IPS DF 19.7 (cell line): ENCODE measurements at regions not wholly inside any gene's neighbourhood (a gene's known extent, or its start where the extent isn't known, plus 50 kb on each side); places are given as distances from the start of the nearest gene placed in this dataset.
"Not testable (repeated sequence)": the region's sequence is repeated elsewhere in the genome, so short reads cannot be mapped to it uniquely, and the experiment has no call there.

Experiments used
- DNase-seq: peaks from one replicate; pipeline ENCODE4 v3.0.0-alpha.2; 2013; ENCODE audit warnings: low read depth, low spot score

DNA sequence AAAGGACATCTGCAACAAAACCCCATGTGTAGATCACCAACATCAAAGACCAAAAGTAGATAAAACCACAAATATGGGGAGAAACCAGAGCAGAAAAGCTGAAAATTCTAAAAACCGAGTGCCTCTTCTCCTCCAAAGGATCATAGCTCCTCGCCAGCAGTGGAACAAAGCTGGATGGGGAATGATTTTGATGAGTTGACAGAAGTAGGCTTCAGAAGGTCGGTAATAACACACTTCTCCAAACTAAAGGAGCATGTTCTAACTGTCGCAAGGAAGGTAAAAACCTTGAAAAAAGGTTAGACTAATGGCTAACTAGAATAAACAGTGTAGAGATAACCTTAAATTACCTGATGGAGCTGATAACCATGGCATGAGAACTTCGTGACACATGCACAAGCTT is 109.9 kb upstream of the SYNCRIP start:
- DNase-seq = no peak

DNA sequence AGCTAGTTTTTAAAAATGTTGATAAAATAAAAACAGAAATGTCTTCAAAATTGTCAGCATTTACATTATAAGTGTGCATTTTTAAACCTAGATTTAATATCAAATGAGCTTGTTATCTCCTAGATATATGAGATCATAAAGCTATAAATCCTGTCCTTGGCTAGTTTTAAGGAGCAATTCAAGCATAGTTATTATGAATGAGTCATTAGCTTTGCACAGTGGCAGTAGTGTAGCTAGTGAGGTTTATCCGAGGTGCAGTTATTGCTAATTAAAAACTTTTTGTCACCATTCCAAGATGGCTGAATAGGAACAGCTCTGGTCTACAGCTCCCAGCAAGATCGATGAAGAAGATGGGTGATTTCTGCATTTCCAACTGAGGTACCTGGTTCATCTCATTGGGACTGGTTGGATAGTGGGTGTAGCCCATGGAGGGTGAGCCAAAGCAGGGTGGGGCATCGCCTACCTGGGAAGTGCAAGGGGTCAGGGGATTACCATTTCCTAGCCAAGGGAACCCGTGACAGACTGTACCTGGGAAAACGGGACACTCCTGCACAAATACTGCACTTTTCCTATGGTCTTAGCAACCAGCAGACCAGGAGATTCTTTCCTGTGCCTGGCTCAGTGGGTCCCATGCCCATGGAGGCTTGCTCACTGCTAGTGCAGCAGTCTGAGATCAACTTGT is 108.8 kb upstream of the SYNCRIP start:
- no peak for DNase-seq

DNA sequence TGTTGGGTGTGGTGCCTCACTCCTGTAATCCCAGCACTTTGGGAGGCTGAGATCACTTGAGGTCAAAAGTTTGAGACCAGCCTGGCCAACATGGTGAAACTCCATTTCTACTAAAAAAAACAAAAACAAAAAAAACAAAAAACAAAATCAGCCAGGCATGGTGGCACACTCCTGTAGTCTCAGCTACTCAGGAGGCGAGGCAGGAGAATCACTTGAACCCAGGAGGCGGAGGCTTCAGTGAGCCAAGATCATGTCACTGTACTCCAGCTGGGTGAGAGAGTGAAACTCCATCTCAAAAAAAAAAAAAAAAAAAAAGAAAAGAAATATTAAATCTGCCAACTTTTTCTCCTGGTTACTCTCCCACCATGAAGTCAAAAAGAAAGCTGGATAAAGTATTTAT is 107.5 kb upstream of the SYNCRIP start:
- not testable (repeated sequence) for DNase-seq

DNA sequence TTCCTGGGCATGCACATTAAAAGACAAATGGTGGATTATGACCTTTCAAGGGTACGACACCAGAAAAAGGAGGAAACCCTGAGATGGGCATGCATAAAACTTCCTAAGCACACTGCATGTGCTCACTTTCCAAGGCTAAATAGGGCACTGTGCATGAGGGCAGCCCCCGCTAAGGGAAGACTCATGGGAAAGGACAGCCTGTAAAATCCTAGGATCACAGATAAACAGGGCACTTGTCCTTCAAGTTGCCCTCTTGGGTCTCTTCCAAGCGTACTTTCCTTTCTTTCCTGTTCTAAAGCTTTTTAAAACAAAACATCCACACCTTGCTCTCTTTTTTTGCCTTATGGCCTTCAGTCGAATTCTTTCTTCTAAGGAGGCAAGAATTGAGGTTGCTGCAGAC is 106.5 kb upstream of the SYNCRIP start:
- no peak for DNase-seq

DNA sequence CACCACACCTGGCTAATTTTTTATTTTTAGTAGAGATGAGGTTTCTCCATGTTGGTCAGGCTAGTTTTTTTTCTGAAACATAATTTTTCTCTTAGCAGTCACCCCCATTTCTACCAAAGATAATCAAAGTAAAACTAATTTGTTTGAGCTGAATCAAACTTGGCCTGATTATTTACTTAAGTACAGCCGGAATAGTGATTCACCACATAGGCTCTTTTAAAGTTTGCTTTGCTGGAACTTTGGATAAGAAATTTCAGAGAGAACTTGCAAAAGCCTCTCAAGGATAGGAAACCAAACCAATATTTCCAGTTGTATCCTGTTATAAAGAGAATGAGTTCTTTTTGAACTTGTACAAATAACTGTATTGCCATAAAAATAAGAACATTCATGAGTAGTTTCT is 105.0 kb upstream of the SYNCRIP start:
- DNase-seq = no peak

DNA sequence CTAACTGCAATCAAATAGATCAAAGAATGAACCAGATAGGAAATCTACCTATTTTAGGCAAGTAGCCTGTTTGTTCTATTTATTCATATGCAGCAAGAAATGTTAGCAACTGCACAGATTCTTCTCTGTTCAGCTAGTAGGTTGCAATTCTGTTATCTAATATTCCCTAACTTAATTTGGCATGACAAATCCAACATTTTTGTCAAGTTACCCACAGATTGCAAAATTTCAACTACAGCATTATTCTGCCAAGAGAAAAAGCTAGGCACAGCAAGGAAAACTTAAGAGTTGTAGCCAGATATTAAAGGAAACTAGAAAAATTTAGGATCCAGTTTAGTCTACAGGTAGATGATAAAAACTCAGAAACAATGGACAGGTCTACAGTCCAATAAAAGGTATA is 104.4 kb upstream of the SYNCRIP start:
- no peak for DNase-seq

DNA sequence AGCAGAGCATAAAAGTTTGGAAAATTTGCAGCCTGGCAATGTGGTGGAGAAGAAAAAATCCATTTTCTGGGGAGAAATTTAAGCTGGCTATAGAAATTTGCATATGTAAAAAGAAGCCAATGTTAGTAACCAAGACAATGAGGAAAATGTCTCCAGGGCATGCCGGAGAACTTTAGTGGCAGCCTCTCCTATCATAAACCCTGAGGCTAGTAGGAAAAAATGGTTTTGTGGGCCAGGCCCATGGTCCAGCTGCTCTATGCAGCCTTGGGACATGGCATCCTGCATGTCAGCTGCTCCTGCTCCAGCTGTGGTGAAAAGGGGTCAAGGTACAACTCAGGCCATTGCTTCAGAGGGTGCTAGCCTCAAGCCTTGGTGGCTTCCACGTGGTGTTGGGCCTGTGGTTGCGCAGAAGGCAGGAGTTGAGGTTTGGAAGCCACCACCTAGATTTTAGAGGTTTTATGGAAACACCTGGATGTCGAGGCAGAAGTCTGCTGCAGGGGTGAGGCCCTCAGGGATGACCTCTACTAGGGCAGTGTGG is 101.8 kb upstream of the SYNCRIP start:
- no peak for DNase-seq

DNA sequence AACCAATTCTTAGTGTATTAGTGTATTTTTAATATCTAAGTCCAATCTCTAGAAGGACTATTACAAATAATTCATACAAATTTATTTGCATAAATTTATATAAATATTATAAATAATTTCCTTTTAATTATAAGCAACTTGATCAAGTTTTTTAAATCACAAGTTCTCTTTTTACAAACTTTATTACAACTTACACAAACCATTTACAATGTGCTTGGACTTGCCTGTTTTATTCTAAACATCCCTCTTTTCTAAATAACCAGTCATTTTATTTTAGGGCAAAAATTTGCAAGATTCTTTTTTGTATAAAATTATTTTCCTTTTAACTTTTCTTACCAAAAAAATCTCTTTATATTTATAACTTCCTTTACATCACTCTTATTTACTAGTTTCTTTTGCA is 83.5 kb upstream of the SYNCRIP start:
- no peak for DNase-seq

DNA sequence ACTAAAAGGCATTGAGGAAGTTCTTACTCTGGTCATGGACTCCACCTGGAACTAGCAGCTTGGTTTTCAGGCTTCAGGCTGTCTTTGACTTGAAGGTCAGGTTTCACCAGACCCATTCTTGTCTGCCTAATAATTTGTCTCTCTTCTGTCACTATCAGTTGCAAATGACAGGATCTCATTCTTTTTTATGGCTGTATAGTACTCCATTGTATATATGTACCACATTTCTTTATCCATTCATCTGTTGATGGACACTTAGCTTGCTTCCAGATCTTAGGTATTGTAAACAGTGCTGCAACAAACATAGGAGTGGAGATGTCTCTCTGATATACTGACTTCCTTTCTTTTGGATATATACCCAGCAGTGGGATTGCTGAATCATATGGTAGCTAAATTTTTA is 73.1 kb upstream of the SYNCRIP start:
- no peak for DNase-seq

DNA sequence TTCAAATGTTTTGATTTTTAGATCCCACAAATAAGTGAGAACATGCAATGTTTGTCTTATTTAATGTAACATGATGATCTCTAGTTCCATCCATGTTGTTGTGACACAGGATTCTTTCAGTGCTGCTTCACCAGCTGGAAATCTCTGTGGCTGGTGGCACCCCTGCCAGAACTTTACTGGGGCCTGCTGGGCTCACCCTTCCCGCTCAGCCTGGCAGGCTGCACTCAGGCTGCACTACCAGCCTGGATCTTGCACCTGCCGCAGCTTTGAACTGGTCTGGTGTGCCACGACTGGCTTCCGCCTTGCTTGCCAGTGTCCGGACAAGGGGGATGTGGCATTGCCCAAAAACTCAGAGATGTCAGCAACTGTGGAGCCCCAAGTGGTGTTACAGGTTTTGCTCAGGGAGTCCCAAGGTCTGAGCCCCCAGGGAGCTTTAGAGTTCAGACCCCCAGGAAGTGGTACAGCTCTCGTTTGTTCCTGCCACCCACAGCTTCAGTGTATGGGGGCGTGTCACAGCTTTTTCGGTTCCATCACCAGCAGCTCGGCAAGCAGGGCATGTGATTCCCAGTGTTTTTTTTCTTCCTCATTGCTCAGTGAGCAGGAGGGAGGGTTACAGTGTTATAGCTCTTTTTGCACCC is 72.3 kb upstream of the SYNCRIP start:
- DNase-seq = no peak

DNA sequence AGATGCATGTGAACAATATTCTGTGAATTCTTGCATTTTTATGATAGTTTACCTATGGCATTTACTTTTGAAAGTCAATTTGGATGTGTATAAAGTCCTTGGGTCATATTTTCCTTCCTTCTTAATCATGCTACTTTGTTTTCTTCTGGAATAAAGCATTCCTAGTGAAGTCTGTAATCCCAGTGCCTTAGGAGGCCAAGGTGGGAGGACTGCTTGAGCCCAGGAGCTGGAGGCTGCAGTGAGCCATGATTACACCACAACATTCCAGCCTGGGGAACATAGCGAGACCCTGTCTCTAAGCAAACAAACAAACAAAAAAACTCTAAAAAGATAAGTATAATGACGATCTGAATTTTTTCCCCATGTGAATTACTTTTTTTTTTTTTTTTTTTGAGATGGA is 69.7 kb upstream of the SYNCRIP start:
- no peak for DNase-seq

DNA sequence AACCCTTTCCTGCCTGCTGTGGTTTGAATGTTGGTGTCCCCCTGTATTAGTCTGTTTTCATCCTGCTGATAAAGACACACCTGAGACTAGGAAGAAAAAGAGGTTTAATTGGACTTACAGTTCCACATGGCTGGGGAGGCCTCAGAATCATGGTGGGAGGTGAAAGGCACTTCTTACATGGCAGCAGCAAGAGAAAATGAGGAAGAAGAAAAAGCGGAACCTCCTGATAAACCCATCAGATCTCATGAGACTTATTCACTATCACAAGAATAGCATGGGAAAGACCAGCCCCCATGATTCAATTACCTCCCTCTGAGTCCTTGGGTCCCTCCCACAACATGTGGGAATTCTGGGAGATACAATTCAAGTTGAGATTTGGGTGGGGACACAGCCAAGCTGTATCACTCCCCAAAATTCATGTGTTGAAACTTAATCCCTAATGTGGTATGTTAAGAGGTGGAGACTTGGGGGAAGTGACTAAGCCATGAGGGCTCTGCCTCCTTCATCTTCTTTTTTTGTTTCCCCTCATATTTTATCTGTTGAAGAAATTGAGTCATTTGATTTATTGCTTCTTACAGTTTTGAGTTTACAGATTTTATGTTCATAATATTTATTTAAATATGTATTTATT is 64.9 kb upstream of the SYNCRIP start:
- not testable (repeated sequence) for DNase-seq

DNA sequence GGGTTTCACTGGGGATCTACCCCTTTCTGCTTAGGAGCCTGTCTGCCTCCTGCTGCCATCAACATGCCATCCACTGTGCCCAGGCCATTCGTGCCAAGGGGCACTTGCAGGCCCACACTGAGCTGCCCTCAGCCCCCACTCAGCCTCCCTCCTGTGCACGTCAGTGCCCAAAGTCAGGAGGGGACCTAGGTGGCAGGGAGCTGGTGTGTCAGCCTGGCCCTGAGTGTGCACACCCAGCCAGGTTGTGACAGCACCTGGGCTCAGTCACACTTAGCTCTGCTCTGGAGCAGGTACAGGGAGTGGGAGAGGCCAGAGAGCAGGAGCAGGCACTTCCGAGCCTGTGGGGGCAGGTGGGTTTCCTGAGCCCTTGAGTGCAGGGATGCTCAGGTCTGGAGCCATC is 63.6 kb upstream of the SYNCRIP start:
- DNase-seq = no peak

DNA sequence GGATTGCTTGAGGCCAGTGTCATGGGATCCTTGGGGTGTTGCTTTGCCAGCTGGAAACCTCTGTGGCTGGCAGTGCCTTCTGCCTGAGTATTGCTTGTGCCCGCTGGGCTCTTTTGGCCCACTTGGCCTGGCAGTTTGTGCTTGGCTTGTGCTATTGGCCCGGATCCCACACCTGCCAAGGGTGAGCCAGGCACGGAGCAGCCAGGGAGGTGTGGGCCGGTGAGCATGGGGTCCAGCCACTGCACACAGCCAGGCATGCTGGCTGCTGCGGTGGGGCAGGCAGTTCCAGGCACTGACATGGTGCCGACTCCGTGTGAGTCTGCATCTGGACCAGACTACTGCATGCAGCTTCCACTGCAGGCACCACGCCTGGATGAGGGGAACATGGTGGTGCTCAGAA is 62.5 kb upstream of the SYNCRIP start:
- DNase-seq = no peak

DNA sequence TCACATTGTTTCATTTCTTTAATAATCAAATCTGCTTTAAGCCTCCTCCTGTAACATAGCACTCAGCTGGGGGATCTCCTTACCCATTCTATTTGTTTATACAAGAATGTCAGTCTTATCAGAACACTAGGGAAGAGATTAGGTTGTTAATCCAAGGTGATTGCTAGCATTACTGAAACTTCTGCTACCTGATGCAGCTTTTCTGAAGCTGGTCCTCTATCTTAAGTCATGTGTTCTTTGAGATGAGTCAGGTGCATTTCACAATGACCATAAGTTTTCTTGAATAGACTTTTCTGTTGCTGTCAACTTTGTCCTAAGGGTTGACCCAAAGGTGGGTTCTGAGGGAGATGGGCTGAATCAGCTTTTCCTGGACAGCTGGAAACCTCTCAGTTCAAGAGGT is 60.7 kb upstream of the SYNCRIP start:
- no peak for DNase-seq
